HG03196 (cell line): ENCODE measurements at regions not wholly inside any gene's neighbourhood (a gene's known extent, or its start where the extent isn't known, plus 50 kb on each side); places are given as distances from the start of the nearest gene placed in this dataset.
"Not testable (repeated sequence)": the region's sequence is repeated elsewhere in the genome, so short reads cannot be mapped to it uniquely, and the experiment has no call there.

Experiments
- ATAC-seq: cut with Tn5 transposase; IDR thresholded peaks from one replicate; pipeline ENCODE4 v1.9.1; 2021; ENCODE audit not compliant: unreplicated experiment

GRCh38 chr20:47980336-47981177 is 195.3 kb upstream of the SULF2 start:
- ATAC-seq = no peak

GRCh38 chr20:47979361-47980095 is 194.2 kb upstream of the SULF2 start:
- not testable (repeated sequence) for ATAC-seq

GRCh38 chr20:47978428-47979120 is 193.3 kb upstream of the SULF2 start:
- ATAC-seq = not testable (repeated sequence)

- ATAC-seq = not testable (repeated sequence)
Observed at GRCh38 chr20:47977789-47978252, 192.5 kb upstream of the SULF2 start.

GRCh38 chr20:47977017-47977788 is 191.9 kb upstream of the SULF2 start:
- not testable (repeated sequence) for ATAC-seq

GRCh38 chr20:47974234-47974878 is 189.1 kb upstream of the SULF2 start:
- ATAC-seq = no peak

GRCh38 chr20:47973519-47974233 is 188.4 kb upstream of the SULF2 start:
- ATAC-seq = no peak

GRCh38 chr20:47972916-47973309 is 187.6 kb upstream of the SULF2 start:
- ATAC-seq = no peak

GRCh38 chr20:47972297-47972915 is 187.1 kb upstream of the SULF2 start:
- not testable (repeated sequence) for ATAC-seq

GRCh38 chr20:47971058-47971791 is 185.9 kb upstream of the SULF2 start:
- no peak for ATAC-seq

GRCh38 chr20:47970282-47970903 is 185.1 kb upstream of the SULF2 start:
- no peak for ATAC-seq

GRCh38 chr20:47969426-47969825 is 184.1 kb upstream of the SULF2 start:
- ATAC-seq = no peak

- ATAC-seq = no peak
Observed at GRCh38 chr20:47968541-47969310, 183.4 kb upstream of the SULF2 start.

- ATAC-seq = no peak
Observed at GRCh38 chr20:47964149-47964548, 178.9 kb upstream of the SULF2 start.

GRCh38 chr20:47963022-47963421 is 177.7 kb upstream of the SULF2 start:
- ATAC-seq = no peak

GRCh38 chr20:47962286-47962963 is 177.1 kb upstream of the SULF2 start:
- no peak for ATAC-seq
